GM12878 (cell line): ENCODE measurements at regions not wholly inside any gene's neighbourhood (a gene's known extent, or its start where the extent isn't known, plus 50 kb on each side); places are given as distances from the start of the nearest gene placed in this dataset.

Source experiments
- ATAC-seq: fragments of 200-7000 bp; cut with Tn5 transposase; 3 replicates; pipeline ENCODE4 v1.9.1; 2020; ENCODE audit warnings: mild to moderate bottlenecking, moderate library complexity
- BruUV-seq: library from RNA; stranded (reverse); fragments of 400-500 nt; replicated peaks from 2 replicates; lab custom pipeline; 2021; lab: Mats Ljungman, UMichigan
- CTCF ChIA-PET: fragments of 300-600 bp; sonication (Branson Sonifier 250); formaldehyde crosslinking; extraction: SDS; loops from one replicate; lab custom pipeline; 2021; ENCODE audit warnings: inconsistent platforms; lab: Yijun Ruan, JAX
- POLR2A ChIA-PET: fragments of 350-600 bp; formaldehyde crosslinking; extraction: SDS; loops from one replicate; lab custom pipeline; 2021; ENCODE audit warnings: inconsistent platforms; lab: Charles Lee
- RAD21 ChIA-PET: fragments of 300-600 bp; sonication (Branson Sonifier 250); formaldehyde crosslinking; loops from one replicate; lab custom pipeline; 2023; ENCODE audit warnings: antibody characterized with exemption; ENCODE audit not compliant: unreplicated experiment; lab: Charles Lee
- SMC1A ChIA-PET: fragments of 300-600 bp; sonication (Branson Sonifier 250); formaldehyde crosslinking; loops from one replicate; lab custom pipeline; 2023; ENCODE audit not compliant: unreplicated experiment, uncharacterized antibody; lab: Charles Lee
- DNase-seq: peaks from one replicate; pipeline ENCODE4 v3.0.0-alpha.2; 2011; ENCODE audit warnings: low read depth, low spot score
- FAIRE-seq: peaks from 3 replicates; lab custom pipeline; 2011; peaks lifted over from hg19 to GRCh38; lab: Jason Lieb, UNC
- H2AFZ ChIP-seq: 2 replicates; pipeline ENCODE4 v1.6.0; 2011; ENCODE audit warnings: low read depth, low read length, control low read depth; ENCODE audit not compliant: control insufficient read depth
- H3K27ac ChIP-seq: 2 replicates; pipeline ENCODE4 v1.5.1; 2011; ENCODE audit warnings: control low read depth; ENCODE audit not compliant: control insufficient read depth, insufficient read depth
- H3K27me3 ChIP-seq, 2 experiments: replicated peaks in 1 of 2; 2 replicates each; pipeline versions ENCODE4 v1.6.0 to v1.6.1; 2011; ENCODE audit warnings: low read length in 1 of 2; ENCODE audit not compliant: control insufficient read depth in 2 of 2, insufficient read depth in 2 of 2
- H3K36me3 ChIP-seq, 2 experiments: 2 replicates each; pipeline ENCODE4 v1.5.1; 2011; ENCODE audit warnings: low read length in 1 of 2; ENCODE audit not compliant: control insufficient read depth in 2 of 2, insufficient read depth in 2 of 2
- H3K4me1 ChIP-seq: 2 replicates; pipeline ENCODE4 v1.6.1; 2011; ENCODE audit warnings: mild to moderate bottlenecking, low read length, moderate library complexity, mixed read lengths; ENCODE audit not compliant: control insufficient read depth, insufficient read depth
- H3K4me2 ChIP-seq: 2 replicates; pipeline ENCODE4 v1.6.0; 2011; ENCODE audit warnings: control low read depth; ENCODE audit not compliant: control insufficient read depth, insufficient read depth
- H3K4me3 ChIP-seq: fragments of 200-600 bp; sonication (generic); 2 replicates; pipeline ENCODE4 v1.5.1; 2016
- H3K79me2 ChIP-seq: 2 replicates; pipeline ENCODE4 v1.6.0; 2011; ENCODE audit warnings: low read length; ENCODE audit not compliant: control insufficient read depth, insufficient read depth
- H3K9ac ChIP-seq: 2 replicates; pipeline ENCODE4 v1.8.0; 2011; ENCODE audit warnings: low read length, control low read depth, mixed read lengths; ENCODE audit not compliant: control insufficient read depth, insufficient read depth
- H3K9me3 ChIP-seq: replicated peaks from 3 replicates; pipeline ENCODE4 v1.5.1; 2011; ENCODE audit warnings: mild to moderate bottlenecking, low read length; ENCODE audit not compliant: control insufficient read depth, insufficient read depth
- H4K20me1 ChIP-seq: 2 replicates; pipeline ENCODE4 v1.6.0; 2011; ENCODE audit not compliant: control insufficient read depth, insufficient read depth
- BCLAF1 ChIP-seq: fragments of 450-650 bp; IDR thresholded peaks from 2 replicates; pipeline ENCODE4 v1.6.1; 2017; ENCODE audit warnings: antibody characterized with exemption, mild to moderate bottlenecking, moderate library complexity
- CHD2 ChIP-seq: IDR thresholded peaks from 2 replicates; pipeline ENCODE4 v1.6.1; 2011; ENCODE audit warnings: low read depth, low read length, improper control_type of control experiment, borderline replicate concordance
- CREM ChIP-seq: IDR thresholded peaks from 2 replicates; pipeline ENCODE4 v1.6.1; 2014; ENCODE audit warnings: antibody characterized with exemption, low read depth
- CTCF ChIP-seq, 3 experiments: IDR thresholded peaks in 2 of 3; conservative IDR thresholded peaks in 1 of 3; 2 replicates each; pipeline ENCODE4 v1.5.1; 2011; ENCODE audit warnings: low read depth in 3 of 3, low read length in 3 of 3, mild to moderate bottlenecking in 3 of 3, control low read depth in 2 of 3, moderate library complexity in 2 of 3, inconsistent platforms in 1 of 3, mixed read lengths in 1 of 3; ENCODE audit not compliant: control insufficient read depth in 2 of 3, insufficient read depth in 1 of 3; ENCODE audit errors: extremely low read depth in 1 of 3
- E2F8 ChIP-seq: fragments of 450-650 bp; IDR thresholded peaks from 2 replicates; pipeline ENCODE4 v1.6.1; 2018; ENCODE audit warnings: mild to moderate bottlenecking, low read depth, moderate library complexity; ENCODE audit not compliant: partially characterized antibody
- IKZF1 ChIP-seq: fragments of 450-650 bp; conservative IDR thresholded peaks from 2 replicates; pipeline ENCODE4 v1.6.1; 2017; ENCODE audit warnings: antibody characterized with exemption, mild to moderate bottlenecking
- IRF3 ChIP-seq: fragments of 450-650 bp; IDR thresholded peaks from 2 replicates; pipeline ENCODE4 v1.6.1; 2014; ENCODE audit warnings: mild to moderate bottlenecking
- JUND ChIP-seq: IDR thresholded peaks from 2 replicates; pipeline ENCODE4 v1.6.1; 2012; ENCODE audit warnings: low read depth, mild to moderate bottlenecking, low read length, improper control_type of control experiment, moderate library complexity
- KAT2A ChIP-seq: conservative IDR thresholded peaks from 2 replicates; pipeline ENCODE4 v1.6.1; 2011; ENCODE audit warnings: low read depth, low read length; ENCODE audit not compliant: control insufficient read depth
- MAX ChIP-seq: IDR thresholded peaks from 2 replicates; pipeline ENCODE4 v1.6.1; 2012; ENCODE audit warnings: low read depth, low read length, improper control_type of control experiment
- NBN ChIP-seq: fragments of 450-650 bp; IDR thresholded peaks from 2 replicates; pipeline ENCODE4 v1.6.1; 2016
- NR2C1 ChIP-seq: fragments of 450-650 bp; IDR thresholded peaks from 2 replicates; pipeline ENCODE4 v1.6.1; 2017; ENCODE audit warnings: antibody characterized with exemption, mild to moderate bottlenecking, moderate library complexity
- RBBP5 ChIP-seq: fragments of 200-600 bp; sonication (generic); conservative IDR thresholded peaks from 2 replicates; pipeline ENCODE4 v1.6.1; 2016
- SKIL ChIP-seq: fragments of 450-650 bp; IDR thresholded peaks from 2 replicates; pipeline ENCODE4 v1.6.1; 2017; ENCODE audit warnings: mild to moderate bottlenecking, low read depth, inconsistent platforms; ENCODE audit not compliant: poor library complexity, severe bottlenecking
- WGBS: methylation state at CpG from one replicate; pipeline ENCODE4 v1.1.6; 2016; ENCODE audit warnings: low lambda C conversion rate; ENCODE audit not compliant: insufficient replicate concordance, insufficient coverage; ENCODE audit errors: missing lambda C conversion rate; 5-methylcytosine and 5-hydroxymethylcytosine counted together
- in situ Hi-C: fragments of 300-500 bp; cut with MboI; formaldehyde crosslinking; loops from 9 replicates; pipeline ENCODE4 v1.14.3; 2018; ENCODE audit warnings: mixed read lengths
- intact Hi-C: fragments of 100-400 bp; cut with micrococcal nuclease; formaldehyde crosslinking; loops from one replicate; pipeline ENCODE4 v1.14.2; 2022; ENCODE audit not compliant: unreplicated experiment

- H3K79me2 ChIP-seq = no peaks in the 10 kb centered on the region
- no peak for ATAC-seq
- BruUV-seq = no TSS peak
- TF ChIP-seq BCLAF1 = no peak
- no peak for TF ChIP-seq SKIL
- no peak for TF ChIP-seq NR2C1
- no peak for TF ChIP-seq CREM
- no peak for TF ChIP-seq KAT2A
- TF ChIP-seq IKZF1 = no peak
- TF ChIP-seq CHD2 = no peak
- no peak for TF ChIP-seq IRF3
- no peak for TF ChIP-seq E2F8
- no peak for TF ChIP-seq RBBP5
- TF ChIP-seq NBN = no peak
- TF ChIP-seq MAX = no peak
- TF ChIP-seq JUND = no peak
- TF ChIP-seq CTCF (IDR thresholded peaks at IDR 0.05 in 2 of 3, conservative IDR thresholded peaks at IDR 0.05 in 1 of 3; ENCODE audit: control insufficient read depth in 2 of 3, extremely low read depth in 1 of 3, insufficient read depth in 1 of 3, low read depth in 3 of 3, low read length in 3 of 3) = no peak
These were observed 355.1 kb downstream of the SMOC2 start for GRCh38 chr6:168796106-168796505.

More at GRCh38 chr6:168796106-168796505, 355.1 kb downstream of the SMOC2 start:
- H3K9ac ChIP-seq = no peak overlapping the region
- POLR2A ChIA-PET = no interaction called here
- SMC1A ChIA-PET = no interaction called here
- no peak overlapping the region for H3K27ac ChIP-seq
- H2AFZ ChIP-seq = no peak overlapping the region
- intact Hi-C loops = no loop called here
- DNase-seq (no peak), FAIRE-seq (no peak)
- in situ Hi-C loops = no loop called here
- H3K4me3 ChIP-seq = no peak overlapping the region
- no peaks in the 10 kb centered on the region for H4K20me1 ChIP-seq
- RAD21 ChIA-PET = no interaction called here
- H3K4me1 ChIP-seq = no peaks in the 10 kb centered on the region
- CTCF ChIA-PET = no interaction called here
- H3K4me2 ChIP-seq = no peak overlapping the region
- 25% methylated on average over 7 of the region's 8 CpGs for WGBS
- H3K9me3 ChIP-seq = no peaks in the 10 kb centered on the region; the same call in 2 of the 3 replicates
- H3K27me3 ChIP-seq = no peaks in the 10 kb centered on the region
- no peaks in the 10 kb centered on the region for H3K36me3 ChIP-seq
